A673 (cell line): ENCODE measurements at regions not wholly inside any gene's neighbourhood (a gene's known extent, or its start where the extent isn't known, plus 50 kb on each side); places are given as distances from the start of the nearest gene placed in this dataset.
A peak's percentile ranks its signal among the peaks of the same experiment; 100 is the strongest.
"Not testable (repeated sequence)": the region's sequence is repeated elsewhere in the genome, so short reads cannot be mapped to it uniquely, and the experiment has no call there.

ENCODE experiments used
- BruUV-seq: library from RNA; stranded (reverse); fragments of 400-500 nt; replicated peaks from 2 replicates; lab custom pipeline; 2021; lab: Mats Ljungman, UMichigan
- CTCF ChIA-PET: fragments of 300-600 bp; sonication (Branson Sonifier 250); formaldehyde crosslinking; loops from one replicate; lab custom pipeline; 2022; ENCODE audit warnings: antibody characterized with exemption; lab: Charles Lee
- POLR2A ChIA-PET: fragments of 300-600 bp; sonication (Branson Sonifier 250); formaldehyde crosslinking; loops from one replicate; lab custom pipeline; 2022; ENCODE audit warnings: antibody characterized with exemption; ENCODE audit not compliant: low non-redundant PET; lab: Charles Lee
- DNase-seq: peaks from one replicate; pipeline ENCODE4 v3.0.0-alpha.2; 2015; ENCODE audit warnings: low spot score
- H3K27ac ChIP-seq: fragments of 200-600 bp; sonication (generic); 2 replicates; pipeline ENCODE4 v1.5.1; 2016; ENCODE audit warnings: mixed run types, low read depth, mild to moderate bottlenecking, mixed read lengths, antibody characterized with exemption, low read length; ENCODE audit not compliant: poor library complexity, severe bottlenecking
- H3K27me3 ChIP-seq: fragments of 200-600 bp; sonication (generic); replicated peaks from 2 replicates; pipeline ENCODE4 v1.6.1; 2017; ENCODE audit warnings: mixed run types, low read depth, mild to moderate bottlenecking, mixed read lengths, antibody characterized with exemption, low read length; ENCODE audit not compliant: insufficient read depth, poor library complexity
- H3K36me3 ChIP-seq: fragments of 200-600 bp; sonication (generic); 2 replicates; pipeline ENCODE4 v1.6.1; 2016; ENCODE audit warnings: mixed run types, mild to moderate bottlenecking, mixed read lengths, antibody characterized with exemption, low read length; ENCODE audit not compliant: insufficient read depth, poor library complexity, severe bottlenecking
- H3K4me1 ChIP-seq: fragments of 200-600 bp; sonication (generic); 2 replicates; pipeline ENCODE4 v1.6.1; 2017; ENCODE audit warnings: mixed run types, mild to moderate bottlenecking, mixed read lengths, antibody characterized with exemption, low read length; ENCODE audit not compliant: insufficient read depth, poor library complexity, severe bottlenecking
- H3K4me3 ChIP-seq: fragments of 200-600 bp; sonication (generic); 2 replicates; pipeline ENCODE4 v1.5.1; 2016; ENCODE audit warnings: low read depth, mixed run types, mild to moderate bottlenecking, mixed read lengths, low read length; ENCODE audit not compliant: poor library complexity, severe bottlenecking
- H3K9me3 ChIP-seq: fragments of 200-600 bp; sonication (generic); 2 replicates; pipeline ENCODE4 v1.6.1; 2016; ENCODE audit warnings: mixed run types, low read depth, mild to moderate bottlenecking, mixed read lengths, antibody characterized with exemption, low read length; ENCODE audit not compliant: poor library complexity, severe bottlenecking
- CTCF ChIP-seq: fragments of 300-800, 200-600 bp; sonication (generic); conservative IDR thresholded peaks from 2 replicates; pipeline ENCODE4 v1.5.1; 2017; ENCODE audit warnings: low read depth, mild to moderate bottlenecking, antibody characterized with exemption, low read length, moderate library complexity, mixed read lengths
- EZH2 ChIP-seq: fragments of 200-600 bp; sonication (generic); IDR thresholded peaks from 2 replicates; pipeline ENCODE4 v1.6.1; 2017; ENCODE audit warnings: borderline replicate concordance, low read depth, mild to moderate bottlenecking, mixed read lengths, antibody characterized with exemption, low read length; ENCODE audit not compliant: poor library complexity, severe bottlenecking
- intact Hi-C: fragments of 100-400 bp; cut with micrococcal nuclease; formaldehyde crosslinking; loops from one replicate; pipeline ENCODE4 v1.10.0; 2022; ENCODE audit not compliant: unreplicated experiment

- no peaks in the 10 kb centered on the region for H3K36me3 ChIP-seq
- H3K9me3 ChIP-seq, result no peaks in the 10 kb centered on the region
- no TSS peak for BruUV-seq
- H3K27me3 ChIP-seq, result no peaks in the 10 kb centered on the region
- no peak for TF ChIP-seq EZH2
- TF ChIP-seq CTCF, result peak; percentile 69
- no peak overlapping the region for H3K4me3 ChIP-seq
- no peak overlapping the region for H3K27ac ChIP-seq
- CTCF ChIA-PET, result interaction anchor here (0.6 to 0.9 kb wide), 4 partner anchors 17 to 784 kb away, joined by 3 to 8 read pairs (median 4); no protein-coding TSS in a partner anchor
- H3K4me1 ChIP-seq, result no peaks in the 10 kb centered on the region
- POLR2A ChIA-PET, result no interaction called here
- intact Hi-C loops, result no loop called here
- no peak for DNase-seq
Measured at GRCh38 chr7:124101173-124101768, 68.4 kb upstream of the TMEM229A start.

GRCh38 chr7:124100190-124100589, 67.3 kb upstream of the TMEM229A start:
- no peak for TF ChIP-seq EZH2
- TF ChIP-seq CTCF, result no peak
- no TSS peak for BruUV-seq
- Histone ChIP-seq H3K4me1 (no peaks in the 10 kb centered on the region), H3K27me3 (no peaks in the 10 kb centered on the region), H3K27ac (no peak overlapping the region), H3K9me3 (no peaks in the 10 kb centered on the region), H3K36me3 (no peaks in the 10 kb centered on the region), H3K4me3 (no peak overlapping the region)
- POLR2A ChIA-PET, result no interaction called here
- no peak for DNase-seq
- CTCF ChIA-PET, result interaction anchor here (0.6 to 0.9 kb wide), 2 partner anchors 169 to 679 kb away, joined by 3 to 13 read pairs; no protein-coding TSS in a partner anchor
- intact Hi-C loops, result no loop called here

- CTCF ChIA-PET, H3K4me1 ChIP-seq, POLR2A ChIA-PET, BruUV-seq, H3K9me3 ChIP-seq, intact Hi-C loops, H3K27me3 ChIP-seq, H3K27ac ChIP-seq, H3K4me3 ChIP-seq, H3K36me3 ChIP-seq, DNase-seq: not testable (repeated sequence)
Measured at GRCh38 chr7:124099585-124099984, 66.7 kb upstream of the TMEM229A start.

- intact Hi-C loops, result no loop called here
- CTCF ChIA-PET, result no interaction called here
- TF ChIP-seq CTCF (no peak), EZH2 (no peak)
- Histone ChIP-seq H3K4me3 (no peak overlapping the region), H3K9me3 (no peaks in the 10 kb centered on the region), H3K27ac (no peak overlapping the region), H3K4me1 (peaks cover 38% of the 10 kb centered on the region), H3K27me3 (no peaks in the 10 kb centered on the region), H3K36me3 (no peaks in the 10 kb centered on the region)
- DNase-seq, result no peak
- POLR2A ChIA-PET, result no interaction called here
- no TSS peak for BruUV-seq
Measured at GRCh38 chr7:124089621-124090020, 56.8 kb upstream of the TMEM229A start.
